SU-DHL-6 (cell line): ENCODE measurements at regions not wholly inside any gene's neighbourhood (a gene's known extent, or its start where the extent isn't known, plus 50 kb on each side); places are given as distances from the start of the nearest gene placed in this dataset.

Source experiments
- EZH2phosphoT487 ChIP-seq: fragments of 200-600 bp; sonication (generic), shearing (Covaris generic); conservative IDR thresholded peaks from 2 replicates; pipeline ENCODE4 v1.6.1; 2018; ENCODE audit warnings: mild to moderate bottlenecking, antibody characterized with exemption, low read length, moderate library complexity, mixed read lengths
- TF ChIP-seq, protein P1 (sequence below): fragments of 200-600 bp; sonication (generic); IDR thresholded peaks from one replicate; pipeline ENCODE4 v1.5.1; 2017; ENCODE audit warnings: antibody characterized with exemption, mild to moderate bottlenecking, low read length, moderate library complexity; ENCODE audit not compliant: insufficient read depth, poor library complexity, severe bottlenecking

DNA sequence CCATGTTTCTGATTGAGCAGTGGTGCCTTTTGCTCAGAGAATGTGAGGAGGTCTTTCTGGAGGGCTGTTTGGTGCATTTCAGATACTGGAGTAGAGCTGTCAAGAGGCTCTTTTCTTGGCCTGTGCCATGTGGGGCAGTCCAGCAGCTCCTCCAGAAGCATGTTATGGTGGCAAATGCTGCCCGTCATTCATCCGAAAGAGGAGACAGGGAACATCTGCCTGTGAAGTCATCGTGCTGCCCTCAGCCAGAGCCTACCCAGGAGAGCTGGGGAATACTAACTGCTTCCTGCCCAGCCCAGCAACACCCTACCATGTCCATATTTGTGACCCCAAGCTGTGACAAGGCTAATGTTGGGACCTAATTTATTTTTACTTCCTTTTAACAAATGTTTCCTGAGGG is 82.2 kb upstream of the SLC6A6 start:
- TF ChIP-seq, protein P1, sequence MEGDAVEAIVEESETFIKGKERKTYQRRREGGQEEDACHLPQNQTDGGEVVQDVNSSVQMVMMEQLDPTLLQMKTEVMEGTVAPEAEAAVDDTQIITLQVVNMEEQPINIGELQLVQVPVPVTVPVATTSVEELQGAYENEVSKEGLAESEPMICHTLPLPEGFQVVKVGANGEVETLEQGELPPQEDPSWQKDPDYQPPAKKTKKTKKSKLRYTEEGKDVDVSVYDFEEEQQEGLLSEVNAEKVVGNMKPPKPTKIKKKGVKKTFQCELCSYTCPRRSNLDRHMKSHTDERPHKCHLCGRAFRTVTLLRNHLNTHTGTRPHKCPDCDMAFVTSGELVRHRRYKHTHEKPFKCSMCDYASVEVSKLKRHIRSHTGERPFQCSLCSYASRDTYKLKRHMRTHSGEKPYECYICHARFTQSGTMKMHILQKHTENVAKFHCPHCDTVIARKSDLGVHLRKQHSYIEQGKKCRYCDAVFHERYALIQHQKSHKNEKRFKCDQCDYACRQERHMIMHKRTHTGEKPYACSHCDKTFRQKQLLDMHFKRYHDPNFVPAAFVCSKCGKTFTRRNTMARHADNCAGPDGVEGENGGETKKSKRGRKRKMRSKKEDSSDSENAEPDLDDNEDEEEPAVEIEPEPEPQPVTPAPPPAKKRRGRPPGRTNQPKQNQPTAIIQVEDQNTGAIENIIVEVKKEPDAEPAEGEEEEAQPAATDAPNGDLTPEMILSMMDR = no peak
- TF ChIP-seq EZH2phosphoT487 = no peak
